BJ (cell line): ENCODE measurements at regions not wholly inside any gene's neighbourhood (a gene's known extent, or its start where the extent isn't known, plus 50 kb on each side); places are given as distances from the start of the nearest gene placed in this dataset.
A peak's percentile ranks its signal among the peaks of the same experiment; 100 is the strongest.

Experiments
- CTCF ChIA-PET: fragments of 350-600 bp; formaldehyde crosslinking; extraction: SDS; loops from one replicate; lab custom pipeline; 2021; ENCODE audit warnings: antibody characterized with exemption, inconsistent platforms; lab: Yijun Ruan, JAX
- POLR2A ChIA-PET: fragments of 300-600 bp; sonication (Branson Sonifier 250); formaldehyde crosslinking; extraction: SDS; loops from one replicate; lab custom pipeline; 2021; ENCODE audit warnings: antibody characterized with exemption; lab: Charles Lee
- DNase-seq: peaks from one replicate; pipeline ENCODE4 v3.0.0-alpha.2; 2011; ENCODE audit warnings: low read depth
- H3K27me3 ChIP-seq: 2 replicates; pipeline ENCODE4 v1.6.0; 2011; ENCODE audit warnings: low read length; ENCODE audit not compliant: control insufficient read depth, insufficient read depth
- H3K36me3 ChIP-seq: 2 replicates; pipeline ENCODE4 v1.5.1; 2011; ENCODE audit warnings: low read length; ENCODE audit not compliant: control insufficient read depth, insufficient read depth
- H3K4me3 ChIP-seq: 2 replicates; pipeline ENCODE4 v1.5.1; 2011; ENCODE audit warnings: low read depth, mild to moderate bottlenecking, control low read depth, low read length
- CTCF ChIP-seq: IDR thresholded peaks from 2 replicates; pipeline ENCODE4 v1.5.1; 2011; ENCODE audit warnings: low read depth, mild to moderate bottlenecking, control low read depth, inconsistent platforms, low read length, moderate library complexity; ENCODE audit not compliant: insufficient read depth

GRCh38 chr12:43285159-43285598 lies 266.8 kb downstream of the ADAMTS20 start:
- no peaks in the 10 kb centered on the region for H3K27me3 ChIP-seq
- TF ChIP-seq CTCF, result no peak
- no peaks in the 10 kb centered on the region for H3K36me3 ChIP-seq
- peak; percentile 72 for DNase-seq
- ChIA-PET POLR2A (interaction anchor here (0.7 kb wide), 1 partner anchor 1008 kb away, joined by 3 read pairs; no protein-coding TSS in a partner anchor), CTCF (interaction anchor here (0.8 to 8.1 kb wide), 2 partner anchors 58 to 802 kb away, joined by 3 to 51 read pairs; no protein-coding TSS in a partner anchor)
- no peak overlapping the region for H3K4me3 ChIP-seq

GRCh38 chr12:43284486-43285158 lies 267.4 kb downstream of the ADAMTS20 start:
- no peak overlapping the region for H3K4me3 ChIP-seq
- TF ChIP-seq CTCF, result no peak
- POLR2A ChIA-PET, result interaction anchor here (0.7 kb wide), 1 partner anchor 1007 kb away, joined by 3 read pairs; no protein-coding TSS in a partner anchor
- CTCF ChIA-PET, result interaction anchor here (0.8 to 8.1 kb wide), 2 partner anchors 59 to 802 kb away, joined by 3 to 51 read pairs; no protein-coding TSS in a partner anchor
- no peak for DNase-seq
- H3K36me3 ChIP-seq, result no peaks in the 10 kb centered on the region
- no peaks in the 10 kb centered on the region for H3K27me3 ChIP-seq

GRCh38 chr12:43283206-43283605 lies 268.8 kb downstream of the ADAMTS20 start:
- POLR2A ChIA-PET, result no interaction called here

GRCh38 chr12:43282106-43282505 lies 269.9 kb downstream of the ADAMTS20 start:
- Histone ChIP-seq H3K4me3 (no peak overlapping the region), H3K36me3 (no peaks in the 10 kb centered on the region), H3K27me3 (no peaks in the 10 kb centered on the region)
- no peak for DNase-seq
- CTCF ChIA-PET, result interaction anchor here (0.6 to 8.1 kb wide), 23 partner anchors 11 to 799 kb away, joined by 3 to 51 read pairs (median 3); no protein-coding TSS in a partner anchor
- POLR2A ChIA-PET, result no interaction called here
- TF ChIP-seq CTCF, result peak; percentile 29; the same call in 1 of the 2 replicates

More at GRCh38 chr12:43283206-43283605, 268.8 kb downstream of the ADAMTS20 start:
- no peak for DNase-seq
- Histone ChIP-seq H3K36me3 (no peaks in the 10 kb centered on the region), H3K4me3 (no peak overlapping the region), H3K27me3 (no peaks in the 10 kb centered on the region)
- CTCF ChIA-PET, result interaction anchor here (0.7 to 8.1 kb wide), 4 partner anchors 53 to 800 kb away, joined by 3 to 51 read pairs (median 5); no protein-coding TSS in a partner anchor
- TF ChIP-seq CTCF, result no peak

- Histone ChIP-seq H3K36me3 (no peaks in the 10 kb centered on the region), H3K4me3 (no peak overlapping the region), H3K27me3 (no peaks in the 10 kb centered on the region)
- CTCF ChIA-PET, result interaction anchor here (0.6 to 8.1 kb wide), 22 partner anchors 10 to 1153 kb away, joined by 3 to 51 read pairs (median 3); no protein-coding TSS in a partner anchor
- POLR2A ChIA-PET, result no interaction called here
- no peak for TF ChIP-seq CTCF
- DNase-seq, result no peak
Observed at GRCh38 chr12:43281563-43281962, 270.4 kb downstream of the ADAMTS20 start.
